H1 (cell line): ENCODE measurements at regions not wholly inside any gene's neighbourhood (a gene's known extent, or its start where the extent isn't known, plus 50 kb on each side); places are given as distances from the start of the nearest gene placed in this dataset.

Experiments used
- CTCF ChIA-PET: fragments of 300-600 bp; sonication (Branson Sonifier 250); formaldehyde crosslinking; loops from one replicate; lab custom pipeline; 2021; ENCODE audit not compliant: partially characterized antibody; lab: Charles Lee
- POLR2A ChIA-PET: fragments of 300-600 bp; sonication (Branson Sonifier 250); formaldehyde crosslinking; loops from one replicate; lab custom pipeline; 2021; ENCODE audit warnings: inconsistent platforms; ENCODE audit not compliant: partially characterized antibody; lab: Charles Lee
- DNase-seq, 2 experiments: peaks; one replicate each; pipeline versions ENCODE4 v3.0.0 to v3.0.0-alpha.2; 2010 to 2022; ENCODE audit warnings: low spot score in 2 of 2, low read depth in 1 of 2, mixed read lengths in 1 of 2
- FAIRE-seq: peaks from 2 replicates; lab custom pipeline; 2011; peaks lifted over from hg19 to GRCh38; lab: Jason Lieb, UNC
- H2AFZ ChIP-seq: 2 replicates; pipeline ENCODE4 v1.8.1; 2012; ENCODE audit warnings: low read length, inconsistent platforms
- H2AK5ac ChIP-seq: 2 replicates; pipeline ENCODE4 v1.6.1; 2013; ENCODE audit warnings: low read depth, low read length
- H2BK120ac ChIP-seq: replicated peaks from 2 replicates; pipeline ENCODE3; 2013; ENCODE audit warnings: low read depth, low read length, inconsistent platforms
- H2BK12ac ChIP-seq: 2 replicates; pipeline ENCODE4 v1.6.1; 2013; ENCODE audit warnings: low read depth, low read length
- H2BK15ac ChIP-seq: 2 replicates; pipeline ENCODE4 v1.6.1; 2013; ENCODE audit warnings: low read length
- H2BK20ac ChIP-seq: 2 replicates; pipeline ENCODE4 v1.6.1; 2013; ENCODE audit warnings: low read length
- H2BK5ac ChIP-seq: 2 replicates; pipeline ENCODE4 v1.6.1; 2013; ENCODE audit warnings: low read depth, low read length
- H3K14ac ChIP-seq: 2 replicates; pipeline ENCODE4 v1.6.1; 2013; ENCODE audit warnings: inconsistent platforms; ENCODE audit not compliant: insufficient read length
- H3K18ac ChIP-seq: 2 replicates; pipeline ENCODE4 v1.6.1; 2013; ENCODE audit warnings: low read length; ENCODE audit errors: extremely low read depth
- H3K23ac ChIP-seq: 2 replicates; pipeline ENCODE4 v1.6.1; 2013; ENCODE audit warnings: inconsistent platforms; ENCODE audit not compliant: insufficient read length
- H3K23me2 ChIP-seq: 2 replicates; pipeline ENCODE4 v1.6.1; 2013; ENCODE audit warnings: low read depth, low read length
- H3K27ac ChIP-seq: 2 replicates; pipeline ENCODE4 v1.6.1; 2011; ENCODE audit warnings: low read depth, low read length, inconsistent platforms
- H3K27me3 ChIP-seq, 4 experiments: replicated peaks in 1 of 4; 1 replicate in 1 of 4; 2 replicates in 3 of 4; pipeline versions ENCODE4 v1.6.1 to v1.8.1; 2011 to 2013; ENCODE audit warnings: low read length in 3 of 4, mild to moderate bottlenecking in 3 of 4, inconsistent platforms in 2 of 4, mixed read lengths in 2 of 4, moderate library complexity in 1 of 4; ENCODE audit not compliant: control insufficient read depth in 3 of 4, insufficient read depth in 3 of 4; ENCODE audit errors: extremely low read depth in 1 of 4
- H3K36me3 ChIP-seq, 4 experiments: 2 replicates each; pipeline versions ENCODE4 v1.6.1 to v1.8.1; 2011 to 2013; ENCODE audit warnings: mild to moderate bottlenecking in 4 of 4, low read length in 3 of 4, moderate library complexity in 2 of 4, control low read depth in 1 of 4, inconsistent platforms in 1 of 4; ENCODE audit not compliant: insufficient read depth in 4 of 4, control insufficient read depth in 2 of 4
- H3K4ac ChIP-seq: replicated peaks from 2 replicates; pipeline ENCODE3; 2013; ENCODE audit warnings: low read length, low read depth, mixed read lengths, inconsistent platforms; ENCODE audit not compliant: insufficient read length
- H3K4me1 ChIP-seq, 4 experiments: replicated peaks in 1 of 4; 1 replicate in 1 of 4; 2 replicates in 3 of 4; pipeline versions ENCODE4 v1.6.1 to v1.8.1; 2011 to 2013; ENCODE audit warnings: low read length in 3 of 4, inconsistent platforms in 2 of 4, mixed read lengths in 1 of 4; ENCODE audit not compliant: insufficient read depth in 4 of 4, control insufficient read depth in 3 of 4
- H3K4me2 ChIP-seq, 2 experiments: 2 replicates each; pipeline versions ENCODE4 v1.6.1 to v1.8.1; 2011 to 2013; ENCODE audit warnings: low read depth in 2 of 2, low read length in 2 of 2, control low read depth in 1 of 2, inconsistent platforms in 1 of 2, mild to moderate bottlenecking in 1 of 2; ENCODE audit not compliant: insufficient read depth in 1 of 2
- H3K4me3 ChIP-seq, 4 experiments: fragments of 200-600, 300-600 bp in 1 of 4; sonication (generic), shearing (Covaris generic), sonication (Bioruptor Twin) in 1 of 4; 2 replicates each; pipeline versions ENCODE4 v1.5.1 to v1.8.1; 2011 to 2016; ENCODE audit warnings: low read length in 4 of 4, low read depth in 3 of 4, control low read depth in 2 of 4, inconsistent platforms in 2 of 4, mild to moderate bottlenecking in 2 of 4, mixed read lengths in 1 of 4, moderate library complexity in 1 of 4; ENCODE audit not compliant: insufficient read depth in 2 of 4; ENCODE audit errors: extremely low read depth in 1 of 4
- H3K56ac ChIP-seq: replicated peaks from 2 replicates; pipeline ENCODE3; 2013; ENCODE audit warnings: low read depth, mild to moderate bottlenecking, mixed read lengths, low read length, inconsistent platforms; ENCODE audit not compliant: insufficient read length
- H3K79me1 ChIP-seq: 2 replicates; pipeline ENCODE4 v1.6.1; 2013; ENCODE audit warnings: low read depth, low read length, control low read depth
- H3K79me2 ChIP-seq, 2 experiments: 2 replicates each; pipeline versions ENCODE4 v1.6.1 to v1.8.1; 2012 to 2013; ENCODE audit warnings: low read length in 2 of 2, mild to moderate bottlenecking in 2 of 2, inconsistent platforms in 1 of 2; ENCODE audit not compliant: insufficient read depth in 2 of 2, control insufficient read depth in 1 of 2
- H3K9ac ChIP-seq, 4 experiments: replicated peaks in 1 of 4; 1 replicate in 1 of 4; 2 replicates in 3 of 4; pipeline versions ENCODE4 v1.6.1 to v1.8.1; 2011 to 2013; ENCODE audit warnings: low read depth in 3 of 4, low read length in 3 of 4, control low read depth in 2 of 4, mild to moderate bottlenecking in 2 of 4, moderate library complexity in 2 of 4, inconsistent platforms in 1 of 4; ENCODE audit errors: extremely low read depth in 1 of 4
- H3K9me3 ChIP-seq, 2 experiments: 2 replicates each; pipeline versions ENCODE4 v1.6.1 to v1.8.1; 2012 to 2013; ENCODE audit warnings: mild to moderate bottlenecking in 2 of 2, moderate library complexity in 2 of 2, control low read depth in 1 of 2, inconsistent platforms in 1 of 2, low read depth in 1 of 2, low read length in 1 of 2, mixed read lengths in 1 of 2; ENCODE audit not compliant: insufficient read depth in 2 of 2
- H4K20me1 ChIP-seq, 2 experiments: replicated peaks in 1 of 2; 2 replicates each; pipeline versions ENCODE3 to v1.8.1; 2011 to 2013; ENCODE audit warnings: inconsistent platforms in 2 of 2, low read length in 2 of 2, mild to moderate bottlenecking in 1 of 2; ENCODE audit not compliant: insufficient read depth in 2 of 2, control insufficient read depth in 1 of 2
- H4K5ac ChIP-seq: 2 replicates; pipeline ENCODE4 v1.6.1; 2013; ENCODE audit warnings: low read length, low read depth, mixed read lengths, inconsistent platforms; ENCODE audit not compliant: insufficient read length
- H4K8ac ChIP-seq: 2 replicates; pipeline ENCODE4 v1.8.0; 2013; ENCODE audit warnings: mild to moderate bottlenecking, moderate library complexity, low read length, inconsistent platforms; ENCODE audit not compliant: insufficient read depth; ENCODE audit errors: extremely low read depth
- H4K91ac ChIP-seq: replicated peaks from 2 replicates; pipeline ENCODE3; 2013; ENCODE audit warnings: low read length, mixed read lengths, inconsistent platforms; ENCODE audit not compliant: insufficient read length
- SAP30 ChIP-seq: fragments of 300-600 bp; sonication (generic); IDR thresholded peaks from 2 replicates; pipeline ENCODE4 v1.7.1; 2012; ENCODE audit warnings: low read length, moderate library complexity, mild to moderate bottlenecking, inconsistent platforms; ENCODE audit not compliant: insufficient read depth, insufficient replicate concordance
- WGBS, 2 experiments: shearing (Covaris generic) in 1 of 2; methylation state at CpG; one replicate each; pipeline versions ENCODE4 v1.1.6 to v1.1.7; 2013 to 2015; ENCODE audit warnings: low lambda C conversion rate in 2 of 2, mixed read lengths in 2 of 2, inconsistent platforms in 1 of 2, low coverage in 1 of 2, missing lambda C conversion rate in 1 of 2; ENCODE audit not compliant: insufficient replicate concordance in 2 of 2, insufficient coverage in 1 of 2, insufficient read length in 1 of 2; ENCODE audit errors: extremely low coverage in 1 of 2, missing lambda C conversion rate in 1 of 2; 5-methylcytosine and 5-hydroxymethylcytosine counted together

DNA sequence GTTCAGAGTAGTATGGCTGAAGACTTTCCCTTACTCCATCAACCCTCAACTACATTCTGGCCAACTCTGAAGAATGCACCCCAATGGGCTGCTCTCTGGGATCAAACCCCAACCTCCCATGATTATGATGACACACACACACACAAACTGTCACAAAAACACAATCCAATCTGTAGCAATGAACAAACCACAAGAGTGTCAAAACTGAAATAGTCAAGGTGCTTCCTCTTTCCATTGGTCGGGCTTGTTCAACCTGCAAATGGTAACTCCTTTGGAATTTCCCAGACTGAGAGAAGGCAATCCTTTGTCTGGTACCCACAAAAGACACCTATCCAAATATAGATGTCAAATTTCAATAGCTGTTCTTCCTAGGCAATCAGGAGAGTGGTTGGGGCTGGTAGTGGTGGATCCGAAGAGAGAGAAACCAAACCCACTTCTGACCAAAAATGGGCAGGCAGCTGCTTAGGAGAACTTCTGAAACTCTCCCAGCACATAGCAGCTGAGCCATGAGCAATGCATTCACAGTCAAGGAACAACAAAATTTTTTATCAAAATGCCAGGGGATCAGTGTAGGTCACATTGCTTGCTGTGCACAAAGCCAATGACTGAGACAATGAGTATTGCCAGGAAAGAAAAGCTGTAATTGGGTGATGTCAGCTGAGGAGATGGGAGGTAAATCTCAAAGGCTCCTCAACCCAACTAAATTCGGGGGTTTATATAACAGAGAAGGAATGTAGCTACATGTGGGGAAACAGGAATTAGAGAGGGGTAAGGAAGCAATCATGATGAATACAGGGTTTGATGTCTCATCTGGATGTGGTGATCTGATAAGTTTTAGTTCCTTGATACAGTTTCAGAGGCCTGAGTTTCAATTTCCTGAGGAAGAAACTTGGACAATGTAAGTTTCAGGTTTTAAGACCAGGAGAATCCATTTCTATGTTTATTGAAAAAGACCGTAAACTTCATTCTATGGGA, 191.4 kb downstream of the KITLG start:
- no peak for FAIRE-seq
- Histone ChIP-seq H4K5ac (no peak overlapping the region), H3K79me1 (no peaks in the 10 kb centered on the region), H2AK5ac (no peak overlapping the region), H2BK20ac (no peak overlapping the region), H3K4ac (no peak overlapping the region), H3K18ac (no peak overlapping the region), H3K27me3 (no peaks in the 10 kb centered on the region), H3K4me1 (no peaks in the 10 kb centered on the region), H4K91ac (no peak overlapping the region), H2BK5ac (no peak overlapping the region), H4K20me1 (no peaks in the 10 kb centered on the region), H3K14ac (no peak overlapping the region), H3K4me3 (no peak overlapping the region), H3K36me3 (no peaks in the 10 kb centered on the region), H4K8ac (no peak overlapping the region), H2BK15ac (no peak overlapping the region), H3K9me3 (peaks cover 3 to 10% of the 10 kb centered on the region in 2 experiments; a peak in 2 of 4 replicates), H2AFZ (no peak overlapping the region), H3K9ac (no peak overlapping the region), H3K56ac (no peak overlapping the region), H3K23ac (no peak overlapping the region), H3K23me2 (no peaks in the 10 kb centered on the region), H3K4me2 (no peak overlapping the region), H3K27ac (no peak overlapping the region), H3K79me2 (no peaks in the 10 kb centered on the region), H2BK12ac (no peak overlapping the region), H2BK120ac (no peak overlapping the region)
- POLR2A ChIA-PET = no interaction called here
- CTCF ChIA-PET = interaction anchor here (1.0 to 1.4 kb wide), 2 partner anchors 12 to 140 kb away, joined by 3 read pairs; no protein-coding TSS in a partner anchor
- WGBS, 2 experiments = 92% methylated on average over 4 of the region's 4 CpGs; no CpG with 5 or more reads in 1 of the 2 experiments
- TF ChIP-seq SAP30 = no peak
- DNase-seq = no peak
